Aorta (tissue), 5 donors: ENCODE measurements at regions not wholly inside any gene's neighbourhood (a gene's known extent, or its start where the extent isn't known, plus 50 kb on each side); places are given as distances from the start of the nearest gene placed in this dataset.

Experiments
- ATAC-seq: fragments of 200-7000 bp; cut with Tn5 transposase; one replicate; pipeline ENCODE4 v1.9.1; 2022; ENCODE audit warnings: moderate library complexity; ENCODE audit not compliant: low FRiP score
- DNase-seq, 2 donors: peaks; one replicate each; pipeline ENCODE4 v3.0.0-alpha.2; 2020
- H3K27ac ChIP-seq, 2 donors: one replicate each; pipeline ENCODE4 v1.5.1; 2013; ENCODE audit warnings: low read length in 2 of 2, mild to moderate bottlenecking in 2 of 2, moderate library complexity in 2 of 2, control low read depth in 1 of 2, inconsistent platforms in 1 of 2, low read depth in 1 of 2
- H3K27me3 ChIP-seq, 2 donors: one replicate each; pipeline ENCODE4 v1.6.1; 2013; ENCODE audit warnings: control low read depth in 1 of 2, low read length in 1 of 2, mild to moderate bottlenecking in 1 of 2, moderate library complexity in 1 of 2; ENCODE audit not compliant: insufficient read depth in 2 of 2, control insufficient read depth in 1 of 2
- H3K36me3 ChIP-seq, 2 donors: one replicate each; pipeline ENCODE4 v1.6.1; 2013; ENCODE audit warnings: control low read depth in 1 of 2, low read length in 1 of 2, mild to moderate bottlenecking in 1 of 2; ENCODE audit not compliant: insufficient read depth in 2 of 2, control insufficient read depth in 1 of 2
- H3K4me1 ChIP-seq, 2 donors: one replicate each; pipeline ENCODE4 v1.6.1; 2013; ENCODE audit warnings: low read length in 2 of 2, control low read depth in 1 of 2, mild to moderate bottlenecking in 1 of 2, moderate library complexity in 1 of 2; ENCODE audit not compliant: insufficient read depth in 2 of 2, control insufficient read depth in 1 of 2
- H3K4me3 ChIP-seq, 2 donors: one replicate each; pipeline ENCODE4 v1.5.1; 2013; ENCODE audit warnings: low read length in 2 of 2, control low read depth in 1 of 2, mild to moderate bottlenecking in 1 of 2
- H3K9me3 ChIP-seq: one replicate; pipeline ENCODE4 v1.6.1; 2013; ENCODE audit warnings: mild to moderate bottlenecking, low read length; ENCODE audit not compliant: control insufficient read depth
- WGBS, 2 donors: extraction: QIAGEN DNeasy Blood & Tissue Kit; methylation state at CpG; one replicate each; pipeline ENCODE4 v1.1.7; 2013; 5-methylcytosine and 5-hydroxymethylcytosine counted together
- intact Hi-C, 2 donors: fragments of 100-400 bp; cut with DNase I; formaldehyde crosslinking; loops; one replicate each; pipeline versions ENCODE4 v1.14.2 to v1.15.0; 2022
- donor health status: healthy with polysubstance abuse.
- donor health status: Bipolar disorder and iron deficiency.
- donor health status: DM: no; HTN: no; CAD: no.
- donor health status: DM: no; HTN: no; CAD: no.
- donor health status: DM: yes; HTN: yes; CAD: no.

GRCh38 chrY:15592957-15593356, 1068.6 kb downstream of the NLGN4Y start:
- H3K27me3 ChIP-seq: no peaks in the 10 kb centered on the region
- H3K9me3 ChIP-seq: no peaks in the 10 kb centered on the region
- no peak overlapping the region for H3K4me3 ChIP-seq
- intact Hi-C loops: no loop called here
- no peak overlapping the region for H3K27ac ChIP-seq
- no peak for DNase-seq
- WGBS, 2 donors: 83% methylated on average over 2 of the region's 2 CpGs; no CpG with 5 or more reads in 1 of the 2 donors
- ATAC-seq: no peak
- H3K4me1 ChIP-seq: no peaks in the 10 kb centered on the region
- no peaks in the 10 kb centered on the region for H3K36me3 ChIP-seq

- DNase-seq (no peak), ATAC-seq (no peak)
- Histone ChIP-seq H3K4me1 (no peaks in the 10 kb centered on the region), H3K4me3 (no peak overlapping the region), H3K36me3 (no peaks in the 10 kb centered on the region), H3K27ac (no peak overlapping the region), H3K9me3 (no peaks in the 10 kb centered on the region), H3K27me3 (no peaks in the 10 kb centered on the region)
- WGBS, 2 donors: 55% methylated on average over 4 of the region's 4 CpGs; no CpG with 5 or more reads in 1 of the 2 donors
- intact Hi-C loops: no loop called here
Measured at GRCh38 chrY:15593476-15594160, 1069.3 kb downstream of the NLGN4Y start.

DNA sequence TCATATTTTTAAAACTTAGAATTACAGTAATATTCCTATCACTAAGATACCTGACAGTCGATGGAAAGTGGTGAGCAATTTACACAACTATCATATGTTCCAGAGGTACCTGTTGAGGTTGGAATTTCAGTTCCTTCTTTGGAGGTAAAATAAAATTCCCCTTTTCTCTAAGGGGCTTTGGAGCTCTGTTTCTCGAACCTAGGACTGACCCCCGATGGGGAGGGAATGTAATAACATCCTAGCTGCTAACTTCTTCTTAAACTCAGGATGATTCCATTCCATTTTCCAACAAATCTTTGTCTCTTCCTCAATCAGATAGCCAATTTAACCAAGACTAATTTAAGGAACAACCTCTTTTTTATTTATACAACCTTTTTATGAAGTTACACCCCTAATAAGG, 1069.8 kb downstream of the NLGN4Y start:
- H3K36me3 ChIP-seq: no peaks in the 10 kb centered on the region
- WGBS, 2 donors: 66% methylated on average over 3 of the region's 3 CpGs; no CpG with 5 or more reads in 1 of the 2 donors
- no peaks in the 10 kb centered on the region for H3K4me1 ChIP-seq
- ATAC-seq: no peak
- no peak overlapping the region for H3K4me3 ChIP-seq
- intact Hi-C loops: no loop called here
- H3K27ac ChIP-seq: no peak overlapping the region
- H3K9me3 ChIP-seq: no peaks in the 10 kb centered on the region
- DNase-seq: no peak
- no peaks in the 10 kb centered on the region for H3K27me3 ChIP-seq

DNA sequence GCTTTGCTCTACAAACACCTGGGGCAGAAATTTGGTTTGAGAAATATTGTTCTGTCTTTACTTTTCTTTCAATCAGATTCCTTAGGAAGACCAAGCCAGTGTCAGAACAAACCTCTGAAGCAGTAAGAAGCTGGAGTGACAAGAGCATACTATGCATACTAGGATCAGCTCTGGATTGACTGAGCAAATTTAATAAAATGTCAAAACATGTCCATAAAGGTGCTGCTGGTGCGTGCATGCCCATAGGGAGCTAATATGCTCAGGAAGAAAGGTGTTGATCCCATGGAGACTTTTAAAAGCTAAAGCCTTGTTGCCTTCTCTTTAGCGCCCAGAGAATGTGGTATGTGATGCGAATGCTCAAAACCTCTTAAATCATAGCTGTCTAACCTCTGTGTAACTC, 1076.2 kb downstream of the NLGN4Y start:
- H3K4me3 ChIP-seq: no peak overlapping the region
- WGBS, 2 donors: 96% methylated on average over 3 of the region's 3 CpGs; no CpG with 5 or more reads in 1 of the 2 donors
- H3K4me1 ChIP-seq: no peaks in the 10 kb centered on the region
- H3K9me3 ChIP-seq: no peaks in the 10 kb centered on the region
- DNase-seq: no peak
- H3K36me3 ChIP-seq: no peaks in the 10 kb centered on the region
- ATAC-seq: no peak
- H3K27ac ChIP-seq: no peak overlapping the region
- H3K27me3 ChIP-seq: no peaks in the 10 kb centered on the region
- intact Hi-C loops: no loop called here

DNA sequence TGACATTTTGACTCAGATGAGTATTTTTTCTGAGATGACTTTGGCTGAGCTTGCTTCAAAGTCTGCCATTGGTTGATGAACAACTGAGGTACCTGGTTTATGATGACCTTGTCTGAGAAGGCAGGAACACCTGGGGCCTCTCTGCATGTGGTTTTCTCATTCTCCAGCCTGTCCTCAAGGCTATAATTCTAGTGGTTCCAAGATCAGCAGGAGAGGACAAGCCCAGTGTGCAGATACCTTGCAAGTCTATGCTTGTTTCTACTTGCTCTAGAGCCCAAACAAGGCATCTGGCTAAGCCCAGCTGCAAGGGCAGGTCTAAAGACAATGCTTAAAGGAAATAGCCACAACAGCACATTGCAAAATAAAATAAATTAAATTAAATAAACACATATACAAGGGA, 1100.0 kb downstream of the NLGN4Y start:
- Histone ChIP-seq H3K4me1 (no peaks in the 10 kb centered on the region), H3K9me3 (no peaks in the 10 kb centered on the region), H3K4me3 (no peak overlapping the region), H3K36me3 (no peaks in the 10 kb centered on the region), H3K27me3 (no peaks in the 10 kb centered on the region), H3K27ac (no peak overlapping the region)
- no peak for ATAC-seq
- no peak for DNase-seq
- intact Hi-C loops: no loop called here

GRCh38 chrY:15624928-15625327, 1100.6 kb downstream of the NLGN4Y start:
- H3K4me1 ChIP-seq: no peaks in the 10 kb centered on the region
- DNase-seq (no peak), ATAC-seq (no peak)
- no peak overlapping the region for H3K4me3 ChIP-seq
- no peaks in the 10 kb centered on the region for H3K27me3 ChIP-seq
- intact Hi-C loops: no loop called here
- no peaks in the 10 kb centered on the region for H3K9me3 ChIP-seq
- no peak overlapping the region for H3K27ac ChIP-seq
- 16% methylated on average over 2 of the region's 2 CpGs; no CpG with 5 or more reads in 1 of the 2 donors for WGBS, 2 donors
- H3K36me3 ChIP-seq: no peaks in the 10 kb centered on the region

GRCh38 chrY:15648198-15648597, 1123.9 kb downstream of the NLGN4Y start:
- H3K27ac ChIP-seq: no peak overlapping the region
- DNase-seq (no peak), ATAC-seq (no peak)
- no peaks in the 10 kb centered on the region for H3K4me1 ChIP-seq
- H3K9me3 ChIP-seq: no peaks in the 10 kb centered on the region
- no peak overlapping the region for H3K4me3 ChIP-seq
- intact Hi-C loops: no loop called here
- no peaks in the 10 kb centered on the region for H3K27me3 ChIP-seq
- H3K36me3 ChIP-seq: no peaks in the 10 kb centered on the region

DNA sequence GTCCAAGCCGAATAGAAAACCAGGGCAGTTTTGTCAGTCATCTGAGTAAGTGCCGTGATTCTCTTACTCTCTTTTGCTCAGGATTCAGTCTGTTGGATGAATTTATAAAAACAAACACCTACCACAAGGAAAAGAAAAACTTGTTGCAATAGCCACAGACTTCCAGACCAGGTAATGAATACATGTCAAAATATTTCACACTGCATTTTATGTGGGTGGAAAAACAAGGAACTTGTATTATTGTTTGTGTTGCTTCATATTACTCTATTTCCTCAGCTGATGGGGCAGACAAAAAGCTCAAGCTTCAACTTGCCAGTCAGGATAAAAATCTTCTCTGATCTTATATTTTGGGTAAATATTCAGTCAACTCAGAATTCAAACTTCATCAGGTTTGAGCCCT, 1125.7 kb downstream of the NLGN4Y start:
- Histone ChIP-seq H3K4me1 (no peaks in the 10 kb centered on the region), H3K27me3 (no peaks in the 10 kb centered on the region), H3K9me3 (no peaks in the 10 kb centered on the region), H3K27ac (no peak overlapping the region), H3K36me3 (no peaks in the 10 kb centered on the region), H3K4me3 (no peak overlapping the region)
- no peak for ATAC-seq
- WGBS, 2 donors: 60% methylated on average over 2 of the region's 2 CpGs; no CpG with 5 or more reads in 1 of the 2 donors
- no peak for DNase-seq
- intact Hi-C loops: no loop called here

GRCh38 chrY:15688531-15688930, 1164.2 kb downstream of the NLGN4Y start:
- Histone ChIP-seq H3K27me3 (no peaks in the 10 kb centered on the region), H3K4me1 (no peaks in the 10 kb centered on the region), H3K9me3 (no peaks in the 10 kb centered on the region), H3K27ac (no peak overlapping the region), H3K4me3 (no peak overlapping the region), H3K36me3 (no peaks in the 10 kb centered on the region)
- no peak for ATAC-seq
- WGBS, 2 donors: 79% methylated on average over 1 of the region's 1 CpG; no CpG with 5 or more reads in 1 of the 2 donors
- intact Hi-C loops: no loop called here
- DNase-seq: no peak
